Psoas muscle (tissue), 7 donors: ENCODE measurements at regions not wholly inside any gene's neighbourhood (a gene's known extent, or its start where the extent isn't known, plus 50 kb on each side); places are given as distances from the start of the nearest gene placed in this dataset.

Experiments
- ATAC-seq, 4 donors: fragments of 200-7000 bp; cut with Tn5 transposase; one replicate each; pipeline ENCODE4 v1.9.1; 2020; ENCODE audit warnings: moderate library complexity in 3 of 4, mild to moderate bottlenecking in 2 of 4
- DNase-seq, 2 donors: peaks; one replicate each; pipeline ENCODE4 v3.0.0-alpha.2; 2020
- H3K27ac ChIP-seq: fragments of 200-600 bp; one replicate; pipeline ENCODE4 v1.8.0; 2022
- H3K27me3 ChIP-seq, 3 donors: fragments of 200-600 bp in 1 of 3; one replicate each; pipeline versions ENCODE4 v1.6.1 to v1.8.0; 2013 to 2022; ENCODE audit warnings: low read length in 2 of 3, mild to moderate bottlenecking in 2 of 3, moderate library complexity in 1 of 3; ENCODE audit not compliant: insufficient read depth in 3 of 3
- H3K36me3 ChIP-seq, 2 donors: fragments of 200-600 bp in 1 of 2; one replicate each; pipeline versions ENCODE4 v1.6.1 to v1.8.0; 2013 to 2022; ENCODE audit warnings: low read depth in 1 of 2, mild to moderate bottlenecking in 1 of 2, moderate library complexity in 1 of 2; ENCODE audit not compliant: insufficient read depth in 1 of 2
- H3K4me1 ChIP-seq: fragments of 200-600 bp; one replicate; pipeline ENCODE4 v1.8.0; 2022
- H3K4me3 ChIP-seq: fragments of 200-600 bp; one replicate; pipeline ENCODE4 v1.8.0; 2022; ENCODE audit warnings: mild to moderate bottlenecking
- H3K9me3 ChIP-seq: fragments of 200-600 bp; one replicate; pipeline ENCODE4 v1.8.0; 2022
- WGBS, 3 donors: extraction: QIAGEN DNeasy Blood & Tissue Kit; methylation state at CpG; one replicate each; pipeline versions ENCODE4 v1.1.6 to v1.1.7; 2013; 5-methylcytosine and 5-hydroxymethylcytosine counted together
- intact Hi-C, 2 donors: fragments of 100-400 bp; cut with DNase I; formaldehyde crosslinking; loops; one replicate each; pipeline versions ENCODE4 v1.11.0 to v1.14.2; 2022
- TF ChIP-seq, protein P1 (sequence below): fragments of 200-600 bp; IDR thresholded peaks from one replicate; pipeline ENCODE4 v1.8.0; 2022; ENCODE audit warnings: antibody characterized with exemption
- donor health status: healthy with polysubstance abuse.
- donor health status: DM: no; HTN: no; CAD: no; lungs with moderate emphysema.
- donor health status: Bipolar disorder and iron deficiency.
- donor health status: healthy.
- donor health status: DM: yes; HTN: yes; CAD: no.
- donor health status: DM: no; HTN: no; CAD: no.
- donor health status: DM: yes; HTN: yes; CAD: no.

DNA sequence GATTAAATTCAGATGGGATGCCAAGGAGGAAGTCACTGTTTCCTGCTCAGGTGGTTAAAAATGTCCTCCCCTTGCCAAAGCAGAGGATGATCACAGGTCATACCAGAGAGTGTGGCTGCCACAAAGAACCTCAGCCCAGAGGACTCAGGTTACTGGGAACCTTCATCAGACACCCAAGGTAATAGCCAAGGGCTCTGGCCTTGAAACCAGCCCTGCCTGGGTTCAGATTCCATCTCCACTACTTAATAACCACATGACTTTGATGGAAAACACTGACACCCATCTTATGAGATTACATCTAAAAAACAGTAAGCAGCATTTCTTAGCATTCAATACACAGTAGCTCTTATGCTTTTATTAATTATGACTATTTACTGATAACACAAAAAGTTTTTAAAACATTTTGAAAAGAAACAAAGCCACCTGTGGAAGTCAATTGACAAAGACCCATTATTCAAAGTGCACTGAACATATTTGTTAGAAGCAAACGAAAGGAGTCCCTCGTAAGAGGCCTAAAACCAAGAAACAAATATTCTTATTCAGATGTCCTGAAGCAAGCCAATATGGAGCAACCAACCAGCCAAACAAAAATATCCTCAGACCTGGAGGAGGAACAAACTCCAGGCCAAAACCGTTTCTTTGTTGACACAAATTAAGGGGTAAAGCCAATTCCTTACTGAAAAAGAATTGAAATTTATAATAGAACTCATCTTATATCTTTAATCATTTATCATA is 241.5 kb downstream of the RNF152 start:
- intact Hi-C loops = no loop called here
- H3K27ac ChIP-seq = no peak overlapping the region
- TF ChIP-seq, protein P1, sequence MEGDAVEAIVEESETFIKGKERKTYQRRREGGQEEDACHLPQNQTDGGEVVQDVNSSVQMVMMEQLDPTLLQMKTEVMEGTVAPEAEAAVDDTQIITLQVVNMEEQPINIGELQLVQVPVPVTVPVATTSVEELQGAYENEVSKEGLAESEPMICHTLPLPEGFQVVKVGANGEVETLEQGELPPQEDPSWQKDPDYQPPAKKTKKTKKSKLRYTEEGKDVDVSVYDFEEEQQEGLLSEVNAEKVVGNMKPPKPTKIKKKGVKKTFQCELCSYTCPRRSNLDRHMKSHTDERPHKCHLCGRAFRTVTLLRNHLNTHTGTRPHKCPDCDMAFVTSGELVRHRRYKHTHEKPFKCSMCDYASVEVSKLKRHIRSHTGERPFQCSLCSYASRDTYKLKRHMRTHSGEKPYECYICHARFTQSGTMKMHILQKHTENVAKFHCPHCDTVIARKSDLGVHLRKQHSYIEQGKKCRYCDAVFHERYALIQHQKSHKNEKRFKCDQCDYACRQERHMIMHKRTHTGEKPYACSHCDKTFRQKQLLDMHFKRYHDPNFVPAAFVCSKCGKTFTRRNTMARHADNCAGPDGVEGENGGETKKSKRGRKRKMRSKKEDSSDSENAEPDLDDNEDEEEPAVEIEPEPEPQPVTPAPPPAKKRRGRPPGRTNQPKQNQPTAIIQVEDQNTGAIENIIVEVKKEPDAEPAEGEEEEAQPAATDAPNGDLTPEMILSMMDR = no peak
- DNase-seq = no peak
- H3K4me3 ChIP-seq = no peak overlapping the region
- no peak for ATAC-seq
- no peaks in the 10 kb centered on the region for H3K36me3 ChIP-seq
- no peaks in the 10 kb centered on the region for H3K9me3 ChIP-seq
- no peaks in the 10 kb centered on the region for H3K4me1 ChIP-seq
- 74 to 83% (median 82%) methylated on average over 3 of the region's 3 CpGs for WGBS, 3 donors
- no peaks in the 10 kb centered on the region for H3K27me3 ChIP-seq

GRCh38 chr18:61643884-61644647 is 248.7 kb downstream of the RNF152 start:
- TF ChIP-seq, protein P1 = no peak
- Histone ChIP-seq H3K27me3 (no peaks in the 10 kb centered on the region), H3K27ac (no peak overlapping the region), H3K4me3 (no peak overlapping the region), H3K36me3 (no peaks in the 10 kb centered on the region), H3K9me3 (no peaks in the 10 kb centered on the region), H3K4me1 (no peaks in the 10 kb centered on the region)
- ATAC-seq (no peak), DNase-seq (no peak)
- intact Hi-C loops = no loop called here
- WGBS, 3 donors = 65 to 78% (median 69%) methylated on average over 8 of the region's 8 CpGs

- Histone ChIP-seq H3K27ac (no peak overlapping the region), H3K4me3 (no peak overlapping the region), H3K36me3 (no peaks in the 10 kb centered on the region), H3K27me3 (no peaks in the 10 kb centered on the region), H3K4me1 (no peaks in the 10 kb centered on the region), H3K9me3 (no peaks in the 10 kb centered on the region)
- ATAC-seq (no peak), DNase-seq (no peak)
- intact Hi-C loops = loop anchor here (5.0 kb wide), 2 partner anchors 252 to 487 kb away; partner anchors contain the start of gene RNF152 (in 2 of the 2)
- 92 to 93% (median 93%) methylated on average over 2 of the region's 2 CpGs for WGBS, 3 donors
- TF ChIP-seq, protein P1 = no peak
Observed at GRCh38 chr18:61639886-61640285, 252.9 kb downstream of the RNF152 start.

- intact Hi-C loops = loop anchor here (5.0 kb wide), 2 partner anchors 254 to 489 kb away; partner anchors contain the start of gene RNF152 (in 2 of the 2)
- TF ChIP-seq, protein P1 = no peak
- no peaks in the 10 kb centered on the region for H3K4me1 ChIP-seq
- no peak overlapping the region for H3K27ac ChIP-seq
- H3K4me3 ChIP-seq = no peak overlapping the region
- 60 to 66% (median 61%) methylated on average over 4 of the region's 4 CpGs for WGBS, 3 donors
- no peaks in the 10 kb centered on the region for H3K27me3 ChIP-seq
- DNase-seq (no peak), ATAC-seq (no peak)
- no peaks in the 10 kb centered on the region for H3K36me3 ChIP-seq
- H3K9me3 ChIP-seq = no peaks in the 10 kb centered on the region
Observed at GRCh38 chr18:61637905-61638595, 254.8 kb downstream of the RNF152 start.
